ENCODE measurements at regions not wholly inside any gene's neighbourhood (a gene's known extent, or its start where the extent isn't known, plus 50 kb on each side); places are given as distances from the start of the nearest gene placed in this dataset.

GRCh38 chr18:56204052-56204451 is 434.3 kb downstream of the TXNL1 start:
- TF ChIP-seq CTCF (IDR thresholded peaks at IDR 0.05) (no peak), POLR2A (IDR thresholded peaks at IDR 0.05) (no peak), POLR2AphosphoS5 (IDR thresholded peaks at IDR 0.05) (no peak)

Measured in prostate gland (tissue), 2 donors.